ENCODE measurements at regions not wholly inside any gene's neighbourhood (a gene's known extent, or its start where the extent isn't known, plus 50 kb on each side); places are given as distances from the start of the nearest gene placed in this dataset.

- no peak for TF ChIP-seq CTCF (conservative IDR thresholded peaks at IDR 0.05; ENCODE audit: low read length)
- no peak for TF ChIP-seq EZH2phosphoT487 (IDR thresholded peaks at IDR 0.05; ENCODE audit: borderline replicate concordance)
Observed at GRCh38 chr1:8076176-8076575, 50.1 kb upstream of the ERRFI1 start.

All from Loucy (cell line).